ENCODE measurements at regions not wholly inside any gene's neighbourhood (a gene's known extent, or its start where the extent isn't known, plus 50 kb on each side); places are given as distances from the start of the nearest gene placed in this dataset.
A peak's percentile ranks its signal among the peaks of the same experiment; 100 is the strongest.
"Not testable (repeated sequence)": the region's sequence is repeated elsewhere in the genome, so short reads cannot be mapped to it uniquely, and the experiment has no call there.

DNA sequence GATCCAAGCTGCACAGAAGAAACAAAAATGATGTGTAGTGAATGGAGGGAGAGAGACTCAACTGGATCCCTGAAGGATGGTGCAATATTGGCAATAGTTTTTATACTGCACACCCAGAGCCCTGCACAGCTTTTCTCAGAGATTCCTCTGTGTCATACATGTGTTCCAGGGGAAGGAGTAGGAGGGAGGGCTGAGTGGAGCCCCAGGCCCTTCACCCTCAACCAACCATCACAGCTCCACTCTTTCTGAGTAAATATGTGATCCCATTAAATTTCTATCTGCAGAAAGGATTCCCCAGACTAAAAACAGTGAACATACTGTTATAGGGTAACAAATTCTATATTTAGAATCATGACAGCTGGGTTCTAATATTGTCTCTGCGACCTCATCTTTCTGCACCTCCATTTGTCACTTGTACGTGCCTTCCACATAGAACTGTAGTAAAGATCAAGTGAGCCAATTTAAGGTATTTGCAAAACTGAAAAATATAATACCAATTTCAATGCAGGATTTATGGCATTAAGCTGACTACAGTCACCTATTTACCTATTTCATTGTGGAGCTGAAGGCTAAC, 421.4 kb upstream of the NRSN1 start:
- no peak for DNase-seq

DNA sequence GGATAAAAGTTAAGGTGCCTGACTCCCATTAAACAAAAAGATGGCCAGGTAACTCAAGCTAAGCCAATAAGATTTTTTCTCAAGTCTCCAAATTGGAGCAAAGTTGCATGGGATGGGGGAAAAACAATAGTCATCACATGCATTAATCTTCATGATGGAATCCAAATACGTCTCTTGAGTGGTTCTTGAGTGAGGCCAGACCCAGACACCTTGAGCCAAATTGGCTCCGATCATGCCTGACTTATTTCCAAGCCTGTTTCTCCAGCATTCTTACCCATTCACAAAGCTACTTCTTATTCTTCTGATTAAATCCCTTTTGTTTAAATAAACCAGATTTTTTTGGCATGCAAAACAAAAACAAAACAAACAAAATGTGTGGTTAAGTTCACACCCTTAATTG, 420.3 kb upstream of the NRSN1 start:
- DNase-seq = no peak

DNA sequence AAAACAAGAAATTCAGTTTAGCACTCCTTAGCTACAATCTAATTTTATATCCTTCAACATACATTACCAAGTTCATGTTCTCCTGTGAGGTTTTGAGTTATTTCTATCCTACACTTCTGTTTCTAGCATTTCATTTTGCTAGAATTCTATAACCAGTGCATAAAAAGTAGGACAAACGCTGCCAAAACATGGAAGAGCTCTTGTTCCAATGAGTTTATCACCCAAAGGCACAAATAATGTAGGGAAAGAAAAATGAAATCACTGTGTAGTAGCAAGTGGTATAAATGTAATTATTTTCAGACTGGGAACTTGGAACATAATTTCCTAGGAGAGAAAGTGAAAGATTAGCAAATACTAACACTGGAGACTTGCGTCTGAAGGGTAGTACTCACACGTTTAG, 413.3 kb upstream of the NRSN1 start:
- DNase-seq = no peak

DNA sequence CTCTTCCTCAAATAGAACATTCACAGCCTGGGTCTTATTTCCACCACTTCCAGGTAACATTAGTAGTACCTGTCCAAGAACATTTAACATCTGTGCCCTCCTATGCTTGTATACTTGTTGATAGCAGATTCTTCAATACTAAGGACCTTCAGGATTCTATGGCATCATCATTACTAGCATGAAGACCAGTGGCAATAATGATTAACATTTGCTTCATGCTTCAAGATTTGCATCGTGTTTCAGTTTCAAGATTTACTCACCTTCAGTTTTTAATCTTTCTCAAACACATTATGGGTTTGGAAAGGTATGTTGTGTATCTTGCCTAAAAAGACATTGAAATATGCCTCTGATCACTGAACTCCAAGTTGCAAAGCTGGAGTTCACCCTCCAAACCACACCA, 412.8 kb upstream of the NRSN1 start:
- DNase-seq = no peak

DNA sequence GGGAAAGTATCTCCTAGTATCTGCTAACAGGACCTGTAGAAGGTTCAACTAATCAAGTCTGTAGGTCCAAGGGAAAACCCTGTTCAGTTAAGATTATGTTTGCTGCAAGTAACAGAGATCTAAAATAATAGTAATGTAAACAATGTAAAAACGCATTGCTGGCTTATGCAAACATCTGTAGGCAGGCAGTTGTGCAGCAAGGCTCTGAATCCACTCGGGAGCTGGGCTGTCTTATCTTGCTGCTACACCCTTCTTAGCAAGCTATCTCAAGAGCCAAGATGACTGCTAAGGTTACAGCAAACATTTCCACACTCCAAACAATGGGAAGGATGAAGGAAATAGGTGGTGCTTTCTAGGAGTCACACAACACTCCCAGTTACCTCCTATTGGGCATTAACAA, 397.3 kb upstream of the NRSN1 start:
- no peak for DNase-seq

DNA sequence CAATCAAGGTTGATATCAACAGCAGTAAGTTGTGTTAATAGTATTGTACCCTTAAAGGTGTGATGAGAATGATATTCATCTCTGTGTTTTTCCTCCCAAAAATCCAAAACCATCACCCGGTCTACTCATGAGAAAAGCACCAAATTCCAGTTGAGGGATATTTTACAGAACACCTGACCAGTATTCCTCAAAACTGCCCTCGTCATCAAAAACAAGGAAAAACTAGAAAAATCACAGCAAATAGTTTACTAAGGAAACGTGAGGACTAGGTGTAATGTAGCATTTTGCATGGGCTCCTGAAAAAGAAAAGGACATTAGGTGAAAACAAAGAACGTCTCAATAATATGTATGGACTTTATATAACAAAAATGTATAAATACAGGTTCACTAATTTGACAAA, 394.4 kb upstream of the NRSN1 start:
- no peak for DNase-seq

DNA sequence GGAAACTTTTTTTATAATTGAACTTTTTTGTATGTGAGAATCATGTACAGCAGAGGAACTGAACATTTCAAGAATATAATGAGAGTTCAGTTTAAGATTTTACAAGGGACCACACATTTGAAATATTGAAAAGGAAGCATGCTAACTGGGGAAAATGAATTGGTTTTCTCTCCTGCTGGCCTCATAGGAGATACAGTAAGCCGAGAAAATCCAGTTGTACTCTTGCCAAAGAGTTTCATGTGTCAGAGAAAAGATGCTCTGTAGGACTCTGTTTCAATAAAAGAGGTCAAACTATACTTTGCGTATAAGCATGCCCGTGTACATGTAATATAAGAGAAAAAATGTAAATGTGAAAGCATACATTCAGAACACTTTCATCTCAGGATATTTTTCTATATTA, 393.5 kb upstream of the NRSN1 start:
- no peak for DNase-seq

DNA sequence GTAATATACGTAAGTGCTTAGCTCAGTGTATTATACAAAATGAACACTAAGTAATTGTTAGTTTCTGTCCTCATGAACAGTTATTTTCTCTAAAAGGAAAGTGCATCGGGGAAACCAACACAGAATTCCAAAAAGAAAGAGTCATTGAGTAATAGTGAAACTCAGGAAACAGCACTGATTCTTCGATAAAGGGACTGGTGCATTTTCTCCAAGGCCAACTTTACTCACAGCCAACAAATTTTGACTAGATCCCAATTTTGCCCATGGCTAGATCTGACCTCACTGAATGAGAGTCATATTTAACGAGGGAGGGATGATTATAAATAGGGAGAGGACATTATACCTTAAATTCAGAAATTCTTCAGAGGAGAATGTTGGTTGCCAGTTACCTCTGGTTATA, 390.9 kb upstream of the NRSN1 start:
- no peak for DNase-seq

DNA sequence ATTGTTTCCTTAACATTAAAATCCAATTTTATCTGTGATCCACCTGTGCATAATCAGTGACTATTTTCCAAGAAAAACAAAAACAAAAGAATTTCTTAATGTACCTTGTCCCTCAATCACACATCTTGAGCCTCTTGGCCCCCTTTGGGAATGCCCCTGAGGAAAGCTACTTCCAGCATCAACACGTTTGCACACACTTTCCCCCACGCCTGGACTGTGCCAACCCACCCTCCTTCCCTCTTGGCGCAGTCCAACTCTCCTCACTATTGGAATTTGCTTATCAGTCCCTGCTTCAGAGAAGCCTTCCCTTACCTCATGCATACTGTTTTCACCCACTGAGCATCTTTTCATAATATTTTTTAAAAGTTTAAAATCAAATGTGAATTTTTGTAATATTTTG, 389.4 kb upstream of the NRSN1 start:
- DNase-seq = no peak

DNA sequence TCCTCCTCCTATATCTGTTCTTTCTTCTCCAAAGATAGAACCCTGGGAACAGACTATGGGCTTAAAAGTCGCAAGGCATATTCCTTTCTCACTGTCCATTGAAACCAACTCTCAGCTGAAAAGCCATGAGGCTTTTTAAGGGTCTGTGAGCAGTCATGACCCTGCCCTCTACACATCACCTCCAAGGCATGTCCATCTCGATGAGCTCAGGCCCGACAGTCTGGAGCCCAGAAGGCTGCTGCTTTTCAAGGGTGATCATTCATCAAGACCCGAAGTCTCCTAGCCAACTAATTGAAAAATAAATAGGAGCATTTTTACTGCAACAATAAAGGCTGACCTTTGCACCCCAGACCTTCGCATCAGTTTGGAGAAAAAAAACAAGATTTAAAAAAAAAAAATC, 378.8 kb upstream of the NRSN1 start:
- no peak for DNase-seq

DNA sequence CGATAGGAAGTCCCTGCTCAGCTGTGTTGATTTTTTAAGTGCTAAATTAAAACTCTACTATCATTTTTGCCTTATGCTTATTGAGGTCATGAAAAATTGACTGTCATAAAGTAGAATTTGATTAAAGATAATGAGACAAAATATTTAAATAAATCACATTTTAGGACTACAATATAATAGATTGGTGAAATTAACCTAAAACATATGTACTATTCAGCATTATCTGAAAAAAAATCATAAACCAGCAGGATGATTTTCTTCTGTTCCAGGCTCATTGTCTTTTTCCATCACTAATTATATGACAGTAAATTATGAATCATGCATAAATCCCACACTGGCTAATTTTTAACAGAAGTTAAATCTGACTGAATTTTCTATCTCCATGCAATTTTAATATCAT, 373.6 kb upstream of the NRSN1 start:
- no peak for DNase-seq

DNA sequence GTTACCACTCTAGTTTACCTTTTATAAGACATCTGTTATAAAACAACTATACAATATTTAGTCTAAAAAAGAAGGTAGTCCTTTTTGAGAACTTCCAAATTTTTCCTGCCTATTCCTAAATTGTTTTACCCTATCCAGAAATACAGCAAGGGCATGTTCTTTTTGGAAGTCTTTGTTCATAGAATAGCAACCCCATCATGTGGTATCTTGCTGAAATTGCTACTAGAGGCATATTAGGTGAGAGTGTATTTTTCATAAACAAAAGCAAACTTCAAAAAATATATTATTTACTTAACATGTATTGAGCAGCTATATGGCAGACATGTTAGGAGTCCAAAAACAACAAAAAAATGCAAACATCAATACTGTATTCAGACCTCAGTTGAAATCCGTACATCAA, 371.8 kb upstream of the NRSN1 start:
- peak in 1 of 2 experiments; percentile 17 for DNase-seq

DNA sequence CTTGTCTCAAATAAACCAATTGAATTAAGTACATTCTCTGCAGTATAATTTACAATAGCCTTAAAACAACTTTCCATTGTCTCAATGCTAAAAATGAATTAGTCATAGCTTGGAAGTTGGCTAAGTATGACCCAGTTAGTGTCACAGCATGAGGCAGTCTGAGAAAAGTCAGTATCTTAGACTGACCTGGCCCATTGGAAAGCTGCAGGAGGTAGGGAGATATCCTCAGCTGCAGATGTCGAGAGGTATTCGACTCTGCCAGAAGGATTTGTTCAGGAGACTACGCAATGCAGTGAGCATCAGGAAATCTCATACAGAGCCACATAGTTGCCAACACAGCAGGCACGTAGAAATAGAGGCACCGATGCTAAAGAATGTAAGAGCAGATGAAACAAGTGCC, 350.9 kb upstream of the NRSN1 start:
- DNase-seq = no peak

DNA sequence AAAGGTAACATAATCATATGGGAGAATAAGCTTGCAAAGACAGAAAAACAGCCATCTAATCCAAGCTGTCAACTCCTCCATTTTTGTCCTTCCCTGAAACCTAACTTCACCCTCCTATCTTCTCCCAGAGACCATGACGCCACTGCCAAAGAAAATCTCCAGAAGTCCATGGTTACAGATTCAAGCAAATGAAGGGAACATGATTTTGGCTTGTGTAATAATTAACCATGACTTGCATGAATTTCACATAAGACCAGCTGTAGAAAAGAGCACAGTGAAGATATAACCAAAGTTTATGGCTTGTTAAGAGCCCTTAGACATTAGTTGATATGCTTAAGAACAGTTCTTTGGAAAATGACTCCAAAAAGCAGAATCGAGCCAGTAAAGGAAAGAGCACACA, 342.1 kb upstream of the NRSN1 start:
- DNase-seq = no peak

DNA sequence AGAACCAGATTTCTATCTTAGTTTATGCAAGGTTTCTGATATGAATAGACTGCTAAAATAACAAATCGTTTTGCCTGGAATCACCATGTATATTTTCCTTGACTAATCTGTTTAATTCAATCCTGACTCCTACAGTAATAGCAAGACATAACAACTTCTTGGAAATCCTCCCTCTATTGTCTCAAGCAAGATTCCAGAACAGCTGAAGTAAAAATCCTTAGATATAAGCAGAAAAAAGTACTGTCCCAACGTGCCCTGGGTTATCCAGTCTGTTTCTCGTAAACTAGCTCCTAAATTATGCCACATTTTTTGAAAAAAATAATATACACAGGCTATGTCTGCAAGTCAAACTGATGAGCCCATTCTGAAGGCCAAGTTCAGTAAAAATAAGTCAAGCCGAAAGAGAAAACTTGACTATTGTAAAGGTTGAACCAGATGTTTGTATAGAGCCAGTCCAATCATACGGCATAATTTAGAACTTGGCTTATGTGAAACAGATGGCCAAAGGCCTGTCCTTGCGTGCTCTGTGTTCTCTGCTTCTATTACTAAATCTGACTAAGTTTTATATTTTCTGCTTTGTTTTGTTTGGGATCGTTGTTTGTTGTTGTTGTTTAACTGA, 341.6 kb upstream of the NRSN1 start:
- DNase-seq = no peak

DNA sequence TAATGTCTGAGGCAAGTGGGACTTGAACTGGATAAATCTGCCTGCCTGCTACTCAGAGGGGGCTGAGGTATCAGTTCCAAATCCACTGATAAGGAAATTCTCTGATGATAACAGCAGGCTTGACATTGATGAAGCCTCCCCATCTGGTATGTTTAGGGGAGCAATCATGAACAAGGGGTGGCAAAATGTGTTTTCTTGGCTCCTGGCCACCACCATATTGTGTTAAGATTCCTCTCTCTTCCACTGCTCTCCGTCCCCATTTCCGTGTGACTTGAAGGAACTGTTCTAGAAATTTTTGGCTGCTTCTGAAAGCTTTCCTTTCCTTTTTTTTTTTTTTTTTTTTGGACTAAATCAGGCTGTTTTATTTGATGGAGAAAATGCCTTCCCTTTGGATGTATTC, 335.3 kb upstream of the NRSN1 start:
- DNase-seq = no peak

DNA sequence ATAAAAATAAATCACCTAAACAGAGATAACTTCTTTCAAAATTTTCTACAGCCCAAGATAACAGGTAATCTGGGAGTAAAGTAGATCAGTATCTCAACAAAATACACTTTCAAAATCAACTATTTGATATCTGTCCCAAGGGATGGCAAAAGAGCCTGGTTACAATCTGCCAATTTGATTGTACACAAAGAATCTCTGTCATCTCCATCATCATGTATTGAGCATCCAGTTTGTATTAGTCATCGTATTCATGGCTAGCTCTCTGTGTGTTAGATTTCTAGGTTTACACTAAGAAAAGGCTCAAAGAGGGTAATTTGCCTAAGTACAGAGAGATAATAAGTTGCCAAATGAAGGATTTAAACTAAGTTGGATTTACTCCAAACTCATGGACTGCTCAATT, 329.0 kb upstream of the NRSN1 start:
- DNase-seq = no peak

DNA sequence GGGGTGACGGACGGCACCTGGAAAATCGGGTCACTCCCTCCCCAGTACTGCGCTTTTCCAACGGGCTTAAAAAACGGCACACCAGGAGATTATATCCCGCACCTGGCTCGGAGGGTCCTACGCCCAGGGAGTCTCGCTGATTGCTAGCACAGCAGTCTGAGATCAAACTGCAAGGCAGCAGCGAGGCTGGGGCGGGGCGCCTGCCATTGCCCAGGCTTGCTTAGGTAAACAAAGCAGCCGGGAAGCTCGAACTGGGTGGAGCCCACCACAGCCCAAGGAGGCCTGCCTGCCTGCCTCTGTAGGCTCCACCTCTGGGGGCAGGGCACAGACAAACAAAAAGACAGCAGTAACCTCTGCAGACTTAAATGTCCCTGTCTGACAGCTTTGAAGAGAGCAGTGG, 321.7 kb upstream of the NRSN1 start:
- DNase-seq = not testable (repeated sequence)

DNA sequence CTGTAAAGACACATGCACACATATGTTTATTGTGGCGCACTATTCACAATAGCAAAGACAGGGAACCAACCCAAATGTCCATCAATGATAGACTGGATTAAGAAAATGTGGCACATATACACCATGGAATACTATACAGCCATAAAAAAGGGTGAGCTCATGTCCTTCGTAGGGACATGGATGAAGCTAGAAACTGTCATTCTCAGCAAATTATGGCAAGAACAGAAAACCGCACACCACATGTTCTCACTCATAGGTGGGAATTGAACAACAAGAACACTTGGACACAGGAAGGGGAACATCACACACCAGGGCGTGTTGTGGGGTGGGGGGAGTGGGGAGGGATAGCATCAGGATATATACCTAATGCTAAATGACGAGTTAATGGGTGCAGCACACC, 304.9 kb upstream of the NRSN1 start:
- not testable (repeated sequence) for DNase-seq

DNA sequence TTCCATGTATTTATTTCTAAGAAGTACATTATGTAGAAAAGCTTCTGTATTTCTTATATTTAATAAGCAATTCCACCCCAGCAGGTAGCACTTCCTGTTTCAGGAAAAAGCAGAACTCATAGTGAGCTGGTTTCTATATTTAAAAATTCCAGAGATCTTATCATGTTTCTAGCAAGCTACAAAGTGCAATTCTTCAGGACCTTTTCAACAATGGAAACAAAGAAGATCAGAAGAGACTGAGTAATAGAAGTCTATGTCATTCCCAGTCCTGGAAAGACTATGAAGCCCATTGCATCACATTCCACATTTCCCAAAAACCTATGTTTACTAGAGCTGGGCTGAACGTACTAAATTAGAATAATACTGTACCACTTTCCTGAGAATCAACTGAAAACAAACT, 302.6 kb upstream of the NRSN1 start:
- peak; percentile 6 to 37 for DNase-seq

DNA sequence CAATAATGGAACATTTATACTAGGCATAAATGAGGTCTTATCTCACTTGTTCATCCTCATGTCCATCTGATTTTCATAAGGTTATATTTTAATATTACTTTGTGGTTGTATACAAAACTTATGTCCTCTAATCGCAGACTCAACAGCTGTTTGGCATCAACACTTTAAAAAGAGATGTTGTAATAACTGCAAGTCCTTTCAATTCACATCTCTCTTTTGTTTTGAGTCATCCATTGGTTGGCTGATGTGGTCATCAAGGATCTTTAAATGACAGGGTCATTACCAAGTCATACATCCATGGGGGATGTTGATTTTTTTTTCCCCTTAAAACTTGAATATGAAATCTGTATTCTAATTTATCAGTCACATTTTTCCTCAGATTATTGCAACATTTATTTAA, 299.4 kb upstream of the NRSN1 start:
- DNase-seq = no peak

DNA sequence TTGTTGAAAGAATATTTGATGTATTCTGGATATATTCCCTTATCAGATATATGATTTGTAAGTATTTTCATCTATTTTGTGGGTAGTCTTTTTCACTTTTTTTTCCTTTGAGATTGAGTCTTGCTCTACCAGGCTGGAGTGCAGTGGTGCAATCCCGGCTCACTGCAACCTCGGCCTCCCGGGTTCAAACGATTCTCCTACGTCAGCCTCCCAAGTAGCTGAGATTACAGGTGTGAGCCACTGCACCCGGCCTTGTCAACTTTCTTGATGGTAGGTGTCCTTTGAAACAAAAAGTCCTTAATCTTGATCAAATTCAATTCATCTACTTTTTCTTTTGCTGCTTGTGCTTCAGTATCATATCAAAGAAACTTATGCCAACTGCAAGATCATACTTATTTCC, 297.2 kb upstream of the NRSN1 start:
- no peak for DNase-seq

DNA sequence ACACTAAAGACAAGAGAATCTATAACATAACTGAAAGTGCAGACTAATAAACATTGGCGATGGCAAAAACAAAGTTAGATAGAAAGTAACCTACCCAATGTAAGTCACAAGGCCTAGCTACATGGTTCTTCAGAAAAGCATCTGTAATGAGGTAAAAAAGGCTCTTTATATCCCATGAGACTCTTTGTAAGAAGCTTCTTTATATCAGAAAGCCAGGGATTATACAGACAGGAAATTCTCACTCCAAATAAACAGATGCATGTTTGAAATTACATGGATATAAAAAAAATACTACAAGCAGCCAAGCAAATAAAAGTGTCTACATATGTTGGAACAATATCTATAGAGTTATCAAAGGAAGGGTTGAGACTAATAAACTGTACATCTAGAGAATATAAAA, 284.9 kb upstream of the NRSN1 start:
- no peak for DNase-seq

DNA sequence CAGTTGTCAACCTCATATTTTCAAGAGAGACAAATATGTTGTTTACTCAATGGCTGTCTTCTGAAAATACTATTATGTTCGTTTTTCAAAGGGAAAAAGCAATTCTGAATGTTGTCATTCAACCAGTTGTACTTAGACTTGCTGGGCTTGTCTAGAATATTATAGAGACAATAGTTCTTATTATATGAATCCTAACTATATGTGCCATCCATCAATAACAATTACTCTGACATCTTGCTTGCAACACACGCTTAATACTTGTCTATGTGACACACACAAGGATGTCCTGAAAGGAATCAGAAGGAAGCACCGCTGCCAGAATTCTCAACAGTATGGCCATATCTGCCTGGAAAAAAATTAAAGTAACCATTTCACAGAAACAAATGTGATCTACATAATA, 283.3 kb upstream of the NRSN1 start:
- DNase-seq = no peak

DNA sequence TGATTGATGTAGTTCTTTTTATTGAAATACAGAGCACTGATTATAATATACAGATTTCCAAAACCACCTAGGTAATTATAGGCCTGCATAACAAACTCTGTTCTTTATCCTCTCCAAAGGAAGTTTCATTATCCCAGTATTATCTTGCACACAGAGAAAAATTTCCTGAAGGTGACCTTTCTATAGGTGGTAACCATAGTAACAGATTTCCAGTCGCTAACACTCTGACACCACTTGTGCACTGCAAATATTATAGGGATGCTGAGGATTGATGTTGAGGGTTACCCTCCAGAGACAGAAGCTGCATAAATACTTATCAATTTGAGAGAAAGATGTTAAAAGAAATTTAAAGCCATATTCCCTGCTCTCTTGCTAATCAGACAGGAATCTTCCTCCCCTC, 274.5 kb upstream of the NRSN1 start:
- DNase-seq = no peak

Measured in Kasumi-1 (cell line).